Erythroblast (primary cell): ENCODE measurements at regions not wholly inside any gene's neighbourhood (a gene's known extent, or its start where the extent isn't known, plus 50 kb on each side); places are given as distances from the start of the nearest gene placed in this dataset.

Experiments used
- DNase-seq, 2 experiments: peaks; one replicate each; lab custom pipeline; 2025; lab: John Stamatoyannopoulos, UW
- GATA1 ChIP-seq: IDR thresholded peaks from 2 replicates; pipeline ENCODE4 v1.6.1; 2011; ENCODE audit warnings: low read depth, mild to moderate bottlenecking, control low read depth, low read length, moderate library complexity
- POLR2A ChIP-seq: IDR thresholded peaks from 2 replicates; pipeline ENCODE4 v1.6.1; 2011; ENCODE audit warnings: mild to moderate bottlenecking, low read length

GRCh38 chr5:53362521-53362941, 117.9 kb upstream of the FST start:
- no peak for DNase-seq
- no peak for TF ChIP-seq POLR2A
- no peak for TF ChIP-seq GATA1

DNA sequence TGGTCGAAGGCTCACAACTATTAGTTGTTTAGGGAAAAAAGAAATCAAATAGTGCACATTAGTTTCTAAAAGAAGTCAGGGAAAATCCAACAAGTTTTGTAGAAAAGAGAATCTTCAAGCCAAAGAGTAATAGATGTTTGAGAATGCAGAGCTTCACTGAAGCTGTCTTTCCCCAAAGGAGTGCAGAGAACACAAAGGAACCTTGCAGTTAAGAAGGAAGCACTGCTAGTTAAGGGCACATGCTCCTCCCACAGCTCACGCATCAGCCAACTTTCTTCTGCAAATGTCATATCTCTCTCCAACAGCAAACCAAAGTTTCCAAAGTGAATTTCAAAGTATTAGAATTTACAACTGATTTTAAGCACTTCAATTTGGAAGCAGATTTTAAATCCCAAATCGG, 116.4 kb upstream of the FST start:
- TF ChIP-seq POLR2A = no peak
- no peak for TF ChIP-seq GATA1
- no peak for DNase-seq

DNA sequence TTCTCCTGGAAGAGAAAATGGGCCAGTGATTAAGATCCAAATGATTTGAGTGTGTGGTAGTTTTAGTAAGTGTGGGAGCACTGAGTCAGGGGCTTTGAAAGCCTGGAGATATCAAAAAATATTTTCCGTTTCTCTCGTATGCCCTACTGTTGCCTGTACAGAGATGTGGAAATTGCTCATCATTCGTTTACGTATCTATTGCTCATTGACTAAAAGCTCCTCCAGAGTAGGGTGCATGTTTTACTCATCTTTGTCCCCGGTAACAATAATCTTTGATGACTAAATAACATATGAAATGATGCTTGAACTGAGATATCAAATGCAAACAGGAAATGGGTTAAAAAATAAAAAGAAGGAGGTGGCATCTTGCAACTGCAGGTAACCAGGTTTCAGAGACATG, 114.2 kb upstream of the FST start:
- no peak for DNase-seq
- TF ChIP-seq POLR2A (no peak), GATA1 (no peak)

DNA sequence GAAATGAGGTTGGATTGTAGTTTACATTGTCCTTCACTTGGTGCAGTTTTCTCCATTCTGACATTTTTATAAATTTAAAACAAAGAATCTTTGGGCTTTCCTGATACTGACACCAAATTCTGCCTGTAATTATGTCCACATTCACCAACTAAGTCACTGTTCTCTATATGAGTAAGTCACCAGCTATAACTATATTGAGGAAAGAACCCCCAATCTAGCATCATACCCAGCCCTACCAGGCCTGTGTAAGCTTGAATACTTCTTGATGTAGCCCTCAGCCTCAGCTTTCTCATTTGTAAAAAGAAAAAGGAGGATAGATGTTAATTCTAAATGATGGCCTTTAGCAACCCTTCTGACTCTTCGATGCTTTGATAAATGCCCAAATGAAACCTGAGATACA, 112.7 kb upstream of the FST start:
- no peak for DNase-seq
- TF ChIP-seq GATA1 = no peak
- TF ChIP-seq POLR2A = no peak

GRCh38 chr5:53368516-53368915, 111.9 kb upstream of the FST start:
- TF ChIP-seq GATA1 (no peak), POLR2A (no peak)
- DNase-seq = no peak

- peak in 1 of 2 experiments; percentile 2 for DNase-seq
- TF ChIP-seq POLR2A (no peak), GATA1 (no peak)
Measured at GRCh38 chr5:53368966-53369605, 111.3 kb upstream of the FST start.

- DNase-seq = no peak
- no peak for TF ChIP-seq POLR2A
- TF ChIP-seq GATA1 = no peak
Measured at GRCh38 chr5:53369681-53370080, 110.7 kb upstream of the FST start.

GRCh38 chr5:53373451-53374158, 106.8 kb upstream of the FST start:
- no peak for DNase-seq
- TF ChIP-seq POLR2A = no peak
- no peak for TF ChIP-seq GATA1

- TF ChIP-seq POLR2A (no peak), GATA1 (no peak)
- DNase-seq = no peak
Measured at GRCh38 chr5:53376853-53377252, 103.6 kb upstream of the FST start.

- no peak for DNase-seq
- no peak for TF ChIP-seq GATA1
- TF ChIP-seq POLR2A = no peak
Measured at GRCh38 chr5:53378190-53378589, 102.2 kb upstream of the FST start.

DNA sequence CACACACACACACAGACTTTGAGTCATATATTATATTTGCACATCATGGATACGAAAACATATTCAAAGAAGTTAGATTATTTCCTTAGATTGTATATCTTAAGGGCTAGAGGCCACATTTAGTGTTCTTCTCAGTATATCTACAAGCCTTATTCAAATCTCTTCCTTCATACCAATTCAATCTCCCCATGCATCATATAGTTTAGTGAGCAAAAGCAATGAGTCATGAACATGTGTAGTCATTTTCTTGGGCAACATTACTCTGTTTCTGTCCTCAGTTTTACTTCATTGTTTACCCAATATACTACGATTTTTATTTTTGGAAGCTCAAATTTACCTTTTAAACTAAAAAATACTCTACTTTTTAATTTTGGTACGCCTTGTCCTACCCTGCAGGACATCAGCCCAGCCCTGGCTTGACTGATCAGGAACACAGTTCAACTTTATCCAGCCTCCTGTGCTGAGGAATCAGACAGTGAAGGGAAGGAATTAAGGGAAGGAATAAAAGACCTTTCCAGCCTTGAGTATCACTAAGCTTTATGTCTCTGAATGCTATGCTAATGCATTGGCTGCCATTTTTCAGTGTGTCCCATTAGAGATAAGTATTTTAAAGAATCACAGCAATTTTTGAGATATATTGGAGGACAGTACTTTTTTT, 101.7 kb upstream of the FST start:
- no peak for DNase-seq
- TF ChIP-seq POLR2A (no peak), GATA1 (no peak)

- TF ChIP-seq POLR2A = no peak
- TF ChIP-seq GATA1 = no peak
- DNase-seq = no peak
Measured at GRCh38 chr5:53386341-53386740, 94.1 kb upstream of the FST start.

GRCh38 chr5:53389093-53389492, 91.3 kb upstream of the FST start:
- no peak for DNase-seq
- TF ChIP-seq POLR2A (no peak), GATA1 (no peak)

DNA sequence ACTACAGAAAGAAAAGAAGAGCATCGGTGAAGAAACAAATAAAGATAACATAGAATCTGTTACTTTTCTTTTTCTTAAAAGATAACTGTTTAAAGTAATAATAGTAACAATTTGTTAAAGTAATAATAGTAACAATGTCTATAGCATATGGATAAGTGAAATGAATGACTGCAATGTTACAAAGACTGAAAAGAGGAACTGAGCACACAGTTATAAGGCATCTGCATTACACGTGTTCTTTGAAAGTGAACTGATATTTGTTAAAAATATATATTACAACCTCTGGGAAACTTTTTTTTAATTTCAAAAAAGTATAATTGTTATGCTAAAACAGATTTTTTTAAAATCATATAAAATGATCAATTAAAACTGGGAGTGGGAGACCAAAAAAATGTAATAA, 88.4 kb upstream of the FST start:
- TF ChIP-seq GATA1 (no peak), POLR2A (no peak)

More for the DNA sequence above, 88.4 kb upstream of the FST start:
- DNase-seq = no peak
